Stimulated activated naive CD4-positive, alpha-beta T cell treated with Interleukin-2 at 50 U/mL for 16 hours (primary cell): ENCODE measurements at regions not wholly inside any gene's neighbourhood (a gene's known extent, or its start where the extent isn't known, plus 50 kb on each side); places are given as distances from the start of the nearest gene placed in this dataset.

ENCODE experiments used
- DNase-seq: peaks from one replicate; lab custom pipeline; 2025; lab: John Stamatoyannopoulos, UW

- DNase-seq, result no peak
These were observed 357.6 kb upstream of the CWC22 start for GRCh38 chr2:180364719-180365118.

- DNase-seq, result no peak
These were observed 353.2 kb upstream of the CWC22 start for GRCh38 chr2:180360283-180360618.

- DNase-seq, result no peak
These were observed 352.6 kb upstream of the CWC22 start for GRCh38 chr2:180359522-180360282.

DNA sequence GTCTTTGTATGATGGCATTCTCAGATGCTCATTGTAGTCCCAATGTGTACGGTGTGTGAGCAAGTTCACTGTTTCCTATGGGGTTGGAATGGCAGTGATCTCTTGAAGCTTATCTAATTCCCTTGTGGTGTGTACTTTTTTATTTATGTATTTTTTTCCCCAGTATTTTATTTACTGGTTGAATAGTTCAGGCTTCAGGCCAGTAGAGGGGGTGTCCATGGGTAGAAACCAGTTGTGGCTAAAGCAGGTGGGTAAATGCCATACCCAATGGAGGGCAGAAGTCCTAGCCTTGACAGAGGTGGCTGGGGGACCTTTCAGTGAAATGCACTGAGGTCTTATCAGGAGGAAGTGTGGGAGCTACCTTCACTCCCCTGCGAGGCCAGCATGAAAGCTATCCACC is 351.4 kb upstream of the CWC22 start:
- DNase-seq, result no peak

GRCh38 chr2:180356676-180357075 is 349.6 kb upstream of the CWC22 start:
- no peak for DNase-seq

DNA sequence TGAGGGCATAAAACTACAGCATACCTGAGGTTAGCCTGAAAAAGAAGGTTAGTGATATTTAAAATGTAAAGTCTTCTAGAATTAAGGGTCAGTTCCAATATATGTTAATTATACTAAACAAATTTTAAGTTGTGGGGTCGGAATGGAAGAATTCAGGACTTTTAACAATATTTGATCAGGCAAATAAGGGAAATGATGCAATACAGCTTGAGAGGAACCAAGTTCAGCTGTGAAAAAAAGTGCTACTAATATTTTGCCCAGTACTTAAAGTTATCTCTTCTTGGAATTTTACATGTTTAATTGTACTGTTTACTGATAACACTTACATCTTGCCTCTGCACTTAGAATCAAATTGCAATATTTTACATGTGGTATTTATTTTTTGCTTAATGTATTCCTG is 345.5 kb upstream of the CWC22 start:
- no peak for DNase-seq

GRCh38 chr2:180349809-180350208 is 342.7 kb upstream of the CWC22 start:
- DNase-seq, result no peak

DNA sequence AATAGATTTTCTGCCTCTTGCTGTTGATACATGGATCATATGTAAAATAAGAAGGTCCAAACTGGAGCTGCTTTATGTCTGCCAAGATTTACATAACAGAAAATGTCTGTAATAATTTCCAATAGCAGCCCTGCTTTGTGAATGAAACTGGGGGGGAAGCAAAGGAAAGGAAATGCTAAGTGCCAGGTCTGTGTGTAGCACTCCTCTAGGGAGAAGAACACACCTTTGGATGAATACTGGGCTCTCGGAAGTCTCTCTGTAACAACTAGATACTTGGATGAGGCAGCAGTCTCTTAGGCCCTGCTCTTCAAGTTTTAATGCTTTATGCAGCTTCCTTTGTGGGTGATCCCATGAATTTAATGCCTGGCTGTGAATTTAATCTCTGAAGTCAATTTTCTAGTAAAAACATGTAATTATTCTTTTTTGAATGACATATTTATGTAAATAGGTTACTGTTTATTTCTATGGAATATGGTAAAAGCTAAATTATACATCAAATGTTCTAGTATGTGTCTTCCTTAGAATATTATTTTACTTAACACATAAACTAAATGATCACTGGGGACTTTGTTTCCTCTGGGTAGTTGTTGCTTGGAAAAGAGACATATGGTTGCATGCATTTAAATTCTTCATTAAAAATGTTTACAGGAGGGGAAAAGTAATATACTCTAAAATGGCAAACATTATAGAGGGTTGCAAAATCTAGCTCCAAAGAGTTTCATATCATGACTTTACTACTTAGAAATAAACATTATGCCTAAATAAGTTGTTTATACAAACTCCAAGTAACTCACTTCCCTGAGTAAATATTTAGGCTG is 336.6 kb upstream of the CWC22 start:
- no peak for DNase-seq

- no peak for DNase-seq
These were observed 330.0 kb upstream of the CWC22 start for GRCh38 chr2:180337136-180337535.

DNA sequence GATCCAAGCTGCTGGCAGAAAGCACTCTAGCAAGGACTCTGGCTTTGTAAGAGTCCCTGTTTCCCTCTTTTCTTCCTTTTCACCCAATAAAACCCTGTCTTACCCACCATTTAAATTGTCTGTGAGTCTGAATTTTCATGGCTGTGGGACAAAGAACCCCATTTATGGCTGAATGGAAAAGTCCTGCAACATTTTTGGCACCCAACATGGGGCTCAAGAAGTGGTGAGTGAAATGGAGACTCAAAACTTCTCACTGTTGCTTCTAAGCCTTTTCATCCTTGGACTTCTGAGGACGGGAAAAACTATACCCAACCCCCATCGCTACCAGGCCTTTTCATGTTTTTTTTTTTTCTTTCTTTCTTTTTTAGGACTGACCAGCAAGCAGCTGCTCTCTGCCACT is 329.5 kb upstream of the CWC22 start:
- no peak for DNase-seq

GRCh38 chr2:180334514-180334913 is 327.4 kb upstream of the CWC22 start:
- no peak for DNase-seq

DNA sequence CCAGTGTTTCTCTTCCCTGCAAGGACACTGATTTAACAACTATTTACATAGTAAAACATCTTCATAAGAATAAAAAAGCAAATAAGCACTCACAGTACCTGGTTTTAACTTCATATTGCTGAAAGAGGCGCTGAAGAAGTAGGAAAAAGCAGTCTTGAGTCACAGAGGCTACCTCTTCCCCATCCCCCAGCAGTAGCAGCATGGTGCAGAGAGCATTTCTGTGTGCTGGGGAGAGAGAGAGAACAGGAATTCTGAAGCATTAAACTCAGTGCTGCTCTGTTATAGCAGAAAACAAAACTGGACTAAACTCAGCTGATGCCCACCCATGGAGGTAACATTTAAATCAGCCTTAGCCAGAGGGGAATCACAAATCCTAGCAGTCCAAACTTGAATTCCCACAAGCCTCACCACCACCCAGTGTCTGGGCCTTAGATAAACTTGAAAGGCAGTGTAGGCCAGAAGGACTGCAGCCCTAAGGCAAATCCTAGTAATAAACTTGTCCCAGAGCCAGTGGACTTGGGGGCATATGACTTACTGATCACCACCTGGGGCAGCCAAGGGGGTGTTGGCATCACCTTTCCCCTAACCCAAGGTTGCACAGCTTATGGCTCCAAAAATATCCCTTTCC is 321.8 kb upstream of the CWC22 start:
- no peak for DNase-seq

- no peak for DNase-seq
These were observed 320.1 kb upstream of the CWC22 start for GRCh38 chr2:180327185-180327584.

- no peak for DNase-seq
These were observed 318.5 kb upstream of the CWC22 start for GRCh38 chr2:180325416-180326120.

DNA sequence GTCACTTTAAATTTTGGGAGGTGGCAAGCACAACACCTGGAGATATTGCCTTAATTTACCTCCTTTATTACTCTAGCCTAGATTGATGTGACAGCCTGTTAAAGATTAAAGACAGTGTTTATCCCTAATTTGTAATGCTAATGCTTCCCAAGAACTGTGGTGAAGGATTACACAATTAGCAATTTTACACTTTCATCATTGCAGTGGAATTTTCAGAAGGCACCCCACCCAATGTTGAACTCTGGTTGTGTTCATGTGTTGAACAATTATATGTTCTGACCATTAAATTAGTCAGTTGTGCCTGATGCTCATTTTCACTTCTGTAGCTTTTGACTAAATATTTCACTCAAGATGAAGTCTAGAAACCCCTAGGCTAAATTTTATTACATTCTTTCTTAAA is 317.1 kb upstream of the CWC22 start:
- DNase-seq, result no peak

GRCh38 chr2:180322781-180323180 is 315.7 kb upstream of the CWC22 start:
- no peak for DNase-seq

GRCh38 chr2:180319586-180320405 is 312.7 kb upstream of the CWC22 start:
- DNase-seq, result no peak

DNA sequence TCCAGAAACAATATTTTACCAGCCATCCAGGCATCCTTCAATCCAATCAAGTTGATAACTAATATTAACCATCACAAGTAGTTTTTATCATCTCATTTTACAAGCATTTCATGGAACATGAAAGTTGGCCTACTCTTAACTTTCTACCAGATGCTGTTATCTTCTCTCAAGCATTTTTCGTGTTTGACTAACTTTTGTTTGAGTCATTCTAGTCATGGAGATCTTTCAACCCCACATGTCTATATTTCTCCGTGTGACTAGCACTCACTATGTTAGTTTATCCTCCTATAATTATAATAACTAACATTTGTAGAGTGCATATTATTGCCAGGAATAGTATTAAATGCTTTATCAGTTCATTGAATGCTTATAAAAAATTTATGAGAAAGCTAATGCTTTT is 307.0 kb upstream of the CWC22 start:
- no peak for DNase-seq

- DNase-seq, result no peak
These were observed 305.4 kb upstream of the CWC22 start for GRCh38 chr2:180312542-180312941.

GRCh38 chr2:180307096-180307495 is 300.0 kb upstream of the CWC22 start:
- DNase-seq, result no peak

DNA sequence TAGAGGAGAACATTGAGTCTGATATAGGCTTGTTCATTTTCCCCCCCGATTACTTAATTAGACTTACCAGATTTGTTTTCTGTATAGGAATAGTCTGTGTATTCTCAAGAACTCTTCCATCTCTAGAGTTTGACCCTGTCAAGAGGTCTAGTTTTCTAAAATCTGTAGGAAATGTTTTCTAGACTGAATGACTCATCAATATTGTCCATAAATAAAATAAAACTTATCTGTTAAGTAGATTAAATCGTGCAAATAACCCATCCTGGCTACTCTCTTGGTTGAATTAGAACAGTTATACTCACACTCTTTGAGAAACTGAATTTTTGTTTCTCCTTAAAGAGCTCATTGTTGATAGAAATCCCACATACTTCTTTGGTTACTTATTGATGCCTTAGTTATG is 299.2 kb upstream of the CWC22 start:
- no peak for DNase-seq
